Naive thymus-derived CD4-positive, alpha-beta T cell (primary cell): ENCODE measurements at regions not wholly inside any gene's neighbourhood (a gene's known extent, or its start where the extent isn't known, plus 50 kb on each side); places are given as distances from the start of the nearest gene placed in this dataset.

ENCODE experiments used
- ATAC-seq: fragments of 150-1000 bp; cut with Tn5 transposase; 2 replicates; pipeline ENCODE4 v1.10.0; 2021; ENCODE audit warnings: mild to moderate bottlenecking, moderate library complexity
- CTCF ChIA-PET: fragments of 350-600 bp; sonication (Branson Sonifier 250); formaldehyde crosslinking; loops from one replicate; lab custom pipeline; 2021; ENCODE audit warnings: antibody characterized with exemption; lab: Charles Lee
- POLR2A ChIA-PET: fragments of 350-600 bp; sonication (Branson Sonifier 250); formaldehyde crosslinking; loops from one replicate; lab custom pipeline; 2021; ENCODE audit warnings: antibody characterized with exemption, inconsistent platforms; lab: Charles Lee
- DNase-seq, 9 donors: peaks; one replicate each; pipeline versions ENCODE4 v3.0.0 to v3.0.0-alpha.2; 2020 to 2022; ENCODE audit warnings: mixed read lengths in 1 of 9
- H3K27ac ChIP-seq: one replicate; pipeline ENCODE4 v1.7.0; 2013; ENCODE audit warnings: mild to moderate bottlenecking, low read depth, low read length, moderate library complexity
- H3K27me3 ChIP-seq, 2 donors: one replicate each; pipeline ENCODE4 v1.7.0; 2013; ENCODE audit warnings: low read length in 2 of 2, mild to moderate bottlenecking in 2 of 2, moderate library complexity in 2 of 2; ENCODE audit not compliant: control insufficient read depth in 2 of 2, insufficient read depth in 2 of 2
- H3K36me3 ChIP-seq, 3 experiments: 1 replicate in 2 of 3; 2 replicates in 1 of 3; pipeline ENCODE4 v1.7.0; 2013; ENCODE audit warnings: low read length in 3 of 3, mild to moderate bottlenecking in 3 of 3, moderate library complexity in 1 of 3; ENCODE audit not compliant: insufficient read depth in 3 of 3, control insufficient read depth in 2 of 3
- H3K4me1 ChIP-seq, 2 donors: one replicate each; pipeline ENCODE4 v1.7.0; 2013; ENCODE audit warnings: low read length in 2 of 2, mild to moderate bottlenecking in 2 of 2, moderate library complexity in 1 of 2; ENCODE audit not compliant: control insufficient read depth in 2 of 2, insufficient read depth in 2 of 2
- H3K4me3 ChIP-seq: 2 replicates; pipeline ENCODE4 v1.7.0; 2013; ENCODE audit warnings: mild to moderate bottlenecking, low read length
- H3K9me3 ChIP-seq, 3 experiments: 1 replicate in 2 of 3; 2 replicates in 1 of 3; pipeline ENCODE4 v1.7.0; 2013; ENCODE audit warnings: low read length in 3 of 3; ENCODE audit not compliant: control insufficient read depth in 2 of 3
- H3K27ac Mint-ChIP-seq, 9 donors: one replicate each; pipeline ENCODE4 v1.8.0; 2020 to 2022; ENCODE audit warnings: mixed read lengths in 9 of 9, mild to moderate bottlenecking in 8 of 9, moderate library complexity in 5 of 9, inconsistent platforms in 2 of 9
- H3K27me3 Mint-ChIP-seq, 5 donors: one replicate each; pipeline ENCODE4 v1.8.0; 2021 to 2022; ENCODE audit warnings: mixed read lengths in 5 of 5, mild to moderate bottlenecking in 1 of 5
- H3K36me3 Mint-ChIP-seq, 5 donors: one replicate each; pipeline ENCODE4 v1.8.0; 2020 to 2022; ENCODE audit warnings: mixed read lengths in 5 of 5, mild to moderate bottlenecking in 3 of 5, inconsistent platforms in 1 of 5
- H3K4me1 Mint-ChIP-seq, 7 donors: one replicate each; pipeline ENCODE4 v1.8.0; 2020 to 2022; ENCODE audit warnings: mixed read lengths in 7 of 7, mild to moderate bottlenecking in 3 of 7, inconsistent platforms in 1 of 7
- H3K4me3 Mint-ChIP-seq, 10 donors: one replicate each; pipeline ENCODE4 v1.8.0; 2020 to 2022; ENCODE audit warnings: mild to moderate bottlenecking in 10 of 10, mixed read lengths in 10 of 10, moderate library complexity in 6 of 10, inconsistent platforms in 2 of 10
- H3K9me3 Mint-ChIP-seq, 11 donors: one replicate each; pipeline ENCODE4 v1.8.0; 2020 to 2022; ENCODE audit warnings: mixed read lengths in 11 of 11, mild to moderate bottlenecking in 4 of 11, inconsistent platforms in 1 of 11, moderate library complexity in 1 of 11
- intact Hi-C, 2 donors: fragments of 100-400 bp; cut with micrococcal nuclease; formaldehyde crosslinking; loops; one replicate each; pipeline ENCODE4 v1.15.1; 2023

GRCh38 chr12:28059668-28060067 is 87.1 kb upstream of the PTHLH start:
- peaks cover 0 to 1% (median 0%) of the 10 kb centered on the region in 7 donors for H3K4me1 Mint-ChIP-seq
- H3K4me3 ChIP-seq = no peak overlapping the region
- H3K4me3 Mint-ChIP-seq = no peak overlapping the region
- DNase-seq (no peak), ATAC-seq (no peak)
- H3K27me3 ChIP-seq = no peaks in the 10 kb centered on the region
- no peak overlapping the region for H3K27ac ChIP-seq
- H3K36me3 ChIP-seq = no peaks in the 10 kb centered on the region
- peaks cover 0 to 4% (median 0%) of the 10 kb centered on the region in 5 donors for H3K27me3 Mint-ChIP-seq
- H3K36me3 Mint-ChIP-seq = no peaks in the 10 kb centered on the region
- peaks cover 0 to 2% (median 0%) of the 10 kb centered on the region in 11 donors for H3K9me3 Mint-ChIP-seq
- H3K27ac Mint-ChIP-seq = no peak overlapping the region
- CTCF ChIA-PET = no interaction called here
- H3K9me3 ChIP-seq = no peaks in the 10 kb centered on the region
- no peaks in the 10 kb centered on the region for H3K4me1 ChIP-seq
- intact Hi-C loops = no loop called here
- POLR2A ChIA-PET = no interaction called here

- no peak overlapping the region for H3K4me3 ChIP-seq
- Mint-ChIP-seq H3K27me3 (peaks cover 0 to 4% (median 0%) of the 10 kb centered on the region in 5 donors), H3K9me3 (no peaks in the 10 kb centered on the region), H3K4me3 (no peak overlapping the region), H3K4me1 (no peaks in the 10 kb centered on the region), H3K36me3 (no peaks in the 10 kb centered on the region), H3K27ac (no peak overlapping the region)
- no peak overlapping the region for H3K27ac ChIP-seq
- ATAC-seq (no peak), DNase-seq (no peak)
- intact Hi-C loops = no loop called here
- H3K4me1 ChIP-seq = no peaks in the 10 kb centered on the region
- no peaks in the 10 kb centered on the region for H3K9me3 ChIP-seq
- no peaks in the 10 kb centered on the region for H3K36me3 ChIP-seq
- POLR2A ChIA-PET = no interaction called here
- CTCF ChIA-PET = no interaction called here
- H3K27me3 ChIP-seq = no peaks in the 10 kb centered on the region
Measured at GRCh38 chr12:28060871-28061270, 88.3 kb upstream of the PTHLH start.

GRCh38 chr12:28063355-28063880 is 90.9 kb upstream of the PTHLH start:
- H3K4me3 Mint-ChIP-seq = no peak overlapping the region
- no peak overlapping the region for H3K27ac ChIP-seq
- DNase-seq = no peak
- ChIA-PET CTCF (no interaction called here), POLR2A (no interaction called here)
- H3K27me3 Mint-ChIP-seq = peaks cover 0 to 4% (median 0%) of the 10 kb centered on the region in 5 donors
- H3K4me1 Mint-ChIP-seq = no peaks in the 10 kb centered on the region
- no peaks in the 10 kb centered on the region for H3K36me3 Mint-ChIP-seq
- H3K27ac Mint-ChIP-seq = no peak overlapping the region
- H3K9me3 Mint-ChIP-seq = peaks cover 0 to 7% (median 0%) of the 10 kb centered on the region in 11 donors
- ATAC-seq = no peak
- H3K27me3 ChIP-seq = no peaks in the 10 kb centered on the region
- no peaks in the 10 kb centered on the region for H3K9me3 ChIP-seq
- intact Hi-C loops = no loop called here
- H3K4me3 ChIP-seq = no peak overlapping the region
- no peaks in the 10 kb centered on the region for H3K36me3 ChIP-seq
- no peaks in the 10 kb centered on the region for H3K4me1 ChIP-seq

- Histone ChIP-seq H3K4me3 (no peak overlapping the region), H3K36me3 (no peaks in the 10 kb centered on the region), H3K9me3 (no peaks in the 10 kb centered on the region), H3K27me3 (no peaks in the 10 kb centered on the region), H3K4me1 (no peaks in the 10 kb centered on the region), H3K27ac (no peak overlapping the region)
- H3K4me1 Mint-ChIP-seq = no peaks in the 10 kb centered on the region
- CTCF ChIA-PET = no interaction called here
- H3K4me3 Mint-ChIP-seq = no peak overlapping the region
- POLR2A ChIA-PET = no interaction called here
- no peaks in the 10 kb centered on the region for H3K36me3 Mint-ChIP-seq
- ATAC-seq (no peak), DNase-seq (no peak)
- peaks cover 0 to 19% (median 0%) of the 10 kb centered on the region in 11 donors for H3K9me3 Mint-ChIP-seq
- peaks cover 0 to 4% (median 0%) of the 10 kb centered on the region in 5 donors for H3K27me3 Mint-ChIP-seq
- H3K27ac Mint-ChIP-seq = no peak overlapping the region
- intact Hi-C loops = no loop called here
Measured at GRCh38 chr12:28065374-28065773, 92.8 kb upstream of the PTHLH start.

- Histone ChIP-seq H3K4me1 (no peaks in the 10 kb centered on the region), H3K36me3 (no peaks in the 10 kb centered on the region), H3K27me3 (no peaks in the 10 kb centered on the region), H3K4me3 (no peak overlapping the region), H3K27ac (no peak overlapping the region), H3K9me3 (no peaks in the 10 kb centered on the region)
- no peak overlapping the region for H3K27ac Mint-ChIP-seq
- H3K9me3 Mint-ChIP-seq = peaks cover 0 to 25% (median 3%) of the 10 kb centered on the region in 11 donors
- CTCF ChIA-PET = no interaction called here
- intact Hi-C loops = no loop called here
- DNase-seq (no peak), ATAC-seq (no peak)
- peaks cover 0 to 1% (median 0%) of the 10 kb centered on the region in 5 donors for H3K27me3 Mint-ChIP-seq
- POLR2A ChIA-PET = no interaction called here
- no peaks in the 10 kb centered on the region for H3K4me1 Mint-ChIP-seq
- no peak overlapping the region for H3K4me3 Mint-ChIP-seq
- H3K36me3 Mint-ChIP-seq = no peaks in the 10 kb centered on the region
Measured at GRCh38 chr12:28065889-28066630, 93.5 kb upstream of the PTHLH start.

- Mint-ChIP-seq H3K27ac (no peak overlapping the region), H3K36me3 (no peaks in the 10 kb centered on the region), H3K4me3 (no peak overlapping the region), H3K4me1 (no peaks in the 10 kb centered on the region), H3K27me3 (no peaks in the 10 kb centered on the region), H3K9me3 (peaks cover 0 to 33% (median 6%) of the 10 kb centered on the region in 11 donors)
- no peaks in the 10 kb centered on the region for H3K4me1 ChIP-seq
- no peaks in the 10 kb centered on the region for H3K9me3 ChIP-seq
- H3K4me3 ChIP-seq = no peak overlapping the region
- no peaks in the 10 kb centered on the region for H3K27me3 ChIP-seq
- intact Hi-C loops = no loop called here
- DNase-seq (no peak), ATAC-seq (no peak)
- POLR2A ChIA-PET = no interaction called here
- H3K36me3 ChIP-seq = no peaks in the 10 kb centered on the region
- H3K27ac ChIP-seq = no peak overlapping the region
- CTCF ChIA-PET = no interaction called here
Measured at GRCh38 chr12:28066879-28067278, 94.3 kb upstream of the PTHLH start.

GRCh38 chr12:28068467-28068866 is 95.9 kb upstream of the PTHLH start:
- ATAC-seq = no peak
- no peak overlapping the region for H3K27ac ChIP-seq
- no peak overlapping the region for H3K4me3 ChIP-seq
- ChIA-PET POLR2A (no interaction called here), CTCF (no interaction called here)
- H3K36me3 Mint-ChIP-seq = peaks cover 0 to 6% (median 0%) of the 10 kb centered on the region in 5 donors
- H3K9me3 ChIP-seq = no peaks in the 10 kb centered on the region
- no peaks in the 10 kb centered on the region for H3K27me3 Mint-ChIP-seq
- H3K4me1 ChIP-seq = no peaks in the 10 kb centered on the region
- H3K27me3 ChIP-seq = no peaks in the 10 kb centered on the region
- H3K4me3 Mint-ChIP-seq = no peak overlapping the region
- peaks cover 0 to 49% (median 14%) of the 10 kb centered on the region in 11 donors for H3K9me3 Mint-ChIP-seq
- H3K36me3 ChIP-seq = no peaks in the 10 kb centered on the region
- DNase-seq = no peak
- intact Hi-C loops = no loop called here
- no peaks in the 10 kb centered on the region for H3K4me1 Mint-ChIP-seq
- no peak overlapping the region for H3K27ac Mint-ChIP-seq
